Endothelial cell of umbilical vein (primary cell): ENCODE measurements at regions not wholly inside any gene's neighbourhood (a gene's known extent, or its start where the extent isn't known, plus 50 kb on each side); places are given as distances from the start of the nearest gene placed in this dataset.

ENCODE experiments used
- BruUV-seq: library from RNA; stranded (reverse); fragments of 400-500 nt; replicated peaks from 2 replicates; lab custom pipeline; 2021; lab: Mats Ljungman, UMichigan
- CTCF ChIA-PET: fragments of 300-600, 350-600 bp; sonication (Branson Sonifier 250); formaldehyde crosslinking; loops from one replicate; lab custom pipeline; 2021; ENCODE audit warnings: antibody characterized with exemption, inconsistent platforms; lab: Charles Lee
- POLR2A ChIA-PET: fragments of 300-600, 350-600 bp; sonication (Branson Sonifier 250); formaldehyde crosslinking; loops from one replicate; lab custom pipeline; 2021; ENCODE audit warnings: antibody characterized with exemption, inconsistent platforms; lab: Charles Lee
- DNase-seq: peaks from one replicate; pipeline ENCODE4 v3.0.0-alpha.2; 2011; ENCODE audit warnings: low read depth, low spot score
- FAIRE-seq: peaks from 2 replicates; lab custom pipeline; 2011; peaks lifted over from hg19 to GRCh38; lab: Jason Lieb, UNC
- H2AFZ ChIP-seq: 2 replicates; pipeline ENCODE4 v1.6.0; 2012; ENCODE audit warnings: low read depth, low read length, control low read depth, inconsistent platforms
- H3K27ac ChIP-seq: 2 replicates; pipeline ENCODE4 v1.5.1; 2011; ENCODE audit warnings: low read depth, mild to moderate bottlenecking, control low read depth, low read length, moderate library complexity; ENCODE audit not compliant: insufficient read depth
- H3K27me3 ChIP-seq, 2 experiments: 2 replicates each; pipeline versions ENCODE4 v1.6.0 to v1.6.1; 2011; ENCODE audit warnings: low read length in 2 of 2, mixed read lengths in 1 of 2; ENCODE audit not compliant: control insufficient read depth in 2 of 2, insufficient read depth in 2 of 2
- H3K36me3 ChIP-seq, 2 experiments: 2 replicates in 1 of 2; 3 replicates in 1 of 2; pipeline ENCODE4 v1.5.1; 2011; ENCODE audit warnings: low read length in 2 of 2, mild to moderate bottlenecking in 1 of 2, moderate library complexity in 1 of 2; ENCODE audit not compliant: control insufficient read depth in 2 of 2, insufficient read depth in 2 of 2; ENCODE audit errors: extremely low read depth in 1 of 2
- H3K4me1 ChIP-seq: 3 replicates; pipeline ENCODE4 v1.5.1; 2011; ENCODE audit warnings: mild to moderate bottlenecking, low read length; ENCODE audit not compliant: control insufficient read depth, insufficient read depth; ENCODE audit errors: extremely low read depth
- H3K4me2 ChIP-seq: 2 replicates; pipeline ENCODE4 v1.6.1; 2011; ENCODE audit warnings: low read length, control low read depth, mixed read lengths; ENCODE audit not compliant: insufficient read depth
- H3K4me3 ChIP-seq, 3 experiments: fragments of 200-600 bp in 1 of 3; sonication (generic), shearing (Covaris generic) in 1 of 3; replicated peaks in 1 of 3; 2 replicates each; pipeline ENCODE4 v1.5.1; 2011 to 2016; ENCODE audit warnings: control low read depth in 3 of 3, low read length in 3 of 3, mild to moderate bottlenecking in 2 of 3, inconsistent platforms in 1 of 3, low read depth in 1 of 3, moderate library complexity in 1 of 3; ENCODE audit not compliant: insufficient read depth in 1 of 3
- H3K79me2 ChIP-seq: 2 replicates; pipeline ENCODE4 v1.6.0; 2012; ENCODE audit warnings: low read length, inconsistent platforms; ENCODE audit not compliant: control insufficient read depth, insufficient read depth
- H3K9ac ChIP-seq: replicated peaks from 2 replicates; pipeline ENCODE3; 2011; ENCODE audit warnings: low read length, control low read depth; ENCODE audit not compliant: insufficient read depth; ENCODE audit errors: extremely low read depth
- H3K9me1 ChIP-seq: replicated peaks from 3 replicates; pipeline ENCODE4 v1.6.0; 2011; ENCODE audit warnings: mild to moderate bottlenecking, low read length; ENCODE audit not compliant: control insufficient read depth, insufficient read depth; ENCODE audit errors: extremely low read depth
- H3K9me3 ChIP-seq: replicated peaks from 2 replicates; pipeline ENCODE4 v1.5.1; 2012; ENCODE audit warnings: low read length, inconsistent platforms; ENCODE audit not compliant: control insufficient read depth, insufficient read depth
- H4K20me1 ChIP-seq: replicated peaks from 2 replicates; pipeline ENCODE3; 2011; ENCODE audit warnings: mild to moderate bottlenecking, low read length; ENCODE audit not compliant: control insufficient read depth, insufficient read depth; ENCODE audit errors: extremely low read depth
- EZH2 ChIP-seq: IDR thresholded peaks from 2 replicates; pipeline ENCODE4 v1.6.1; 2012; ENCODE audit warnings: borderline replicate concordance, low read depth, mild to moderate bottlenecking, moderate library complexity, low read length, inconsistent platforms; ENCODE audit not compliant: severe bottlenecking
- FOS ChIP-seq: IDR thresholded peaks from 2 replicates; pipeline ENCODE4 v1.6.1; 2011; ENCODE audit warnings: mild to moderate bottlenecking, low read length, moderate library complexity, borderline replicate concordance; ENCODE audit not compliant: insufficient read depth
- GATA2 ChIP-seq: IDR thresholded peaks from 2 replicates; pipeline ENCODE4 v1.7.0; 2011; ENCODE audit warnings: low read depth, mild to moderate bottlenecking, moderate library complexity, mixed read lengths, low read length; ENCODE audit not compliant: insufficient read length, insufficient read depth
- JUN ChIP-seq: IDR thresholded peaks from 2 replicates; pipeline ENCODE4 v1.6.1; 2011; ENCODE audit warnings: borderline replicate concordance, low read depth; ENCODE audit not compliant: insufficient read length, insufficient read depth
- MYC ChIP-seq: IDR thresholded peaks from one replicate; pipeline ENCODE4 v1.6.1; 2011; ENCODE audit warnings: mild to moderate bottlenecking, low read depth, low read length
- POLR2A ChIP-seq: IDR thresholded peaks from 2 replicates; pipeline ENCODE4 v1.6.1; 2012; ENCODE audit warnings: low read depth, mild to moderate bottlenecking, control low read depth, low read length
- POLR2AphosphoS5 ChIP-seq: IDR thresholded peaks from 2 replicates; pipeline ENCODE4 v1.6.1; 2012; ENCODE audit warnings: low read depth, mild to moderate bottlenecking, control low read depth, low read length, moderate library complexity; ENCODE audit not compliant: insufficient read depth
- dilution Hi-C: fragments of 300-500 bp; cut with MboI; formaldehyde crosslinking; loops from one replicate; pipeline ENCODE4 v1.15.0; 2019; ENCODE audit warnings: low sequenced_read_pairs; ENCODE audit not compliant: extremely low pct_ligation_motif_present
- intact Hi-C: fragments of 100-400 bp; cut with micrococcal nuclease; formaldehyde crosslinking; loops from one replicate; pipeline ENCODE4 v1.10.0; 2022
- TF ChIP-seq, protein P1 (sequence below), 2 donors: IDR thresholded peaks; 1 replicate in 1 of 2; 2 replicates in 1 of 2; pipeline ENCODE4 v1.5.1; 2011; ENCODE audit warnings: low read length in 2 of 2, mild to moderate bottlenecking in 2 of 2, moderate library complexity in 2 of 2, control low read depth in 1 of 2, inconsistent platforms in 1 of 2, low read depth in 1 of 2; ENCODE audit not compliant: insufficient read depth in 1 of 2; ENCODE audit errors: extremely low read depth in 1 of 2
- TF ChIP-seq, protein P2 (sequence below): IDR thresholded peaks from 2 replicates; pipeline ENCODE4 v1.6.1; 2011; ENCODE audit not compliant: insufficient read depth, insufficient read length

DNA sequence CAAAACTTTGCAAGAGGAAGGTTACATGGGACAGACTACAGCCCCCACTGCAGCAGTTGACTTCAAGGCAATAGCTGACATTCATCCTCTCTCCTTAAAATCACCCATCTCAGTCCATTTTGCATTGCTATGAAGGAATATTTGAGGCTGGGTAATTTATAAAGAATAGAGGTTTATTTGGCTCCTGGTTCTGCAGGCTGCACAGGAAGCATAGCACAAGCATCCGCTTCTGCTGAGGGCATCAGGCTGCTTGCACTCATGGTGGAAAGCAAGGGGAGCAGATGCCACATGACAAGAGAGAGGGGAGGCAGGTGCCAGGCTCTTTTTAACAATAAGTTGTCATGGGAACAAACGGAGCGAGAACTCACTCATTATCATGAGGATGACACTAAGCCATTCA lies 646.0 kb downstream of the ZEB2 start:
- no peak overlapping the region for H3K4me3 ChIP-seq
- ChIA-PET CTCF (no interaction called here), POLR2A (no interaction called here)
- H2AFZ ChIP-seq: no peak overlapping the region
- DNase-seq (no peak), FAIRE-seq (no peak)
- no peaks in the 10 kb centered on the region for H3K9me3 ChIP-seq
- dilution Hi-C loops (no loop called here), intact Hi-C loops (no loop called here)
- no peaks in the 10 kb centered on the region for H4K20me1 ChIP-seq
- H3K27ac ChIP-seq: no peak overlapping the region
- no peaks in the 10 kb centered on the region for H3K27me3 ChIP-seq
- no peaks in the 10 kb centered on the region for H3K36me3 ChIP-seq
- H3K9ac ChIP-seq: no peak overlapping the region
- no peak for TF ChIP-seq POLR2A
- no peak for TF ChIP-seq MYC
- no peak for TF ChIP-seq GATA2
- TF ChIP-seq, protein P1, sequence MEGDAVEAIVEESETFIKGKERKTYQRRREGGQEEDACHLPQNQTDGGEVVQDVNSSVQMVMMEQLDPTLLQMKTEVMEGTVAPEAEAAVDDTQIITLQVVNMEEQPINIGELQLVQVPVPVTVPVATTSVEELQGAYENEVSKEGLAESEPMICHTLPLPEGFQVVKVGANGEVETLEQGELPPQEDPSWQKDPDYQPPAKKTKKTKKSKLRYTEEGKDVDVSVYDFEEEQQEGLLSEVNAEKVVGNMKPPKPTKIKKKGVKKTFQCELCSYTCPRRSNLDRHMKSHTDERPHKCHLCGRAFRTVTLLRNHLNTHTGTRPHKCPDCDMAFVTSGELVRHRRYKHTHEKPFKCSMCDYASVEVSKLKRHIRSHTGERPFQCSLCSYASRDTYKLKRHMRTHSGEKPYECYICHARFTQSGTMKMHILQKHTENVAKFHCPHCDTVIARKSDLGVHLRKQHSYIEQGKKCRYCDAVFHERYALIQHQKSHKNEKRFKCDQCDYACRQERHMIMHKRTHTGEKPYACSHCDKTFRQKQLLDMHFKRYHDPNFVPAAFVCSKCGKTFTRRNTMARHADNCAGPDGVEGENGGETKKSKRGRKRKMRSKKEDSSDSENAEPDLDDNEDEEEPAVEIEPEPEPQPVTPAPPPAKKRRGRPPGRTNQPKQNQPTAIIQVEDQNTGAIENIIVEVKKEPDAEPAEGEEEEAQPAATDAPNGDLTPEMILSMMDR (IDR thresholded peaks at IDR 0.05; ENCODE audit: extremely low read depth in 1 of 2, insufficient read depth in 1 of 2, low read depth in 1 of 2, low read length in 2 of 2): no peak
- TF ChIP-seq POLR2AphosphoS5: no peak
- H3K9me1 ChIP-seq: no peaks in the 10 kb centered on the region
- no peaks in the 10 kb centered on the region for H3K4me1 ChIP-seq
- H3K4me2 ChIP-seq: no peak overlapping the region
- no TSS peak for BruUV-seq
- H3K79me2 ChIP-seq: no peaks in the 10 kb centered on the region

DNA sequence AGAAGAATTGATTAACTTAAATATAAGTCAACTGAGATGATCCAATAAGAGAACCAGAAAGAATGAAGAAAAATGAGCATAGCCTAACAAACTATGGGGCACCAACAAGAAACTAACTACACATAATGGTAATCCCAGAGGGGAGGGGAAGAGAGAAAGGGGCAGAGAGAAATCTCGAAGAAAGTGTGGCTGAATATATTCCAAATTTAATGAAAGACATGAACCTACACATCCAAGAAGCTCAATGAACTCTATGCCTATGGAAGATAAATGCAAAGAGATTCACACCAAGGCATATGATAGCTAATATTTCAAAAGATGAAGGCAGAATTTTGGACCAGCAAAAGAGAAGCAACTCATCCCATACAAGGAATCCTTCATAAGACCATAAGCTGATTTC lies 649.2 kb downstream of the ZEB2 start:
- Histone ChIP-seq H3K27ac (no peak overlapping the region), H3K79me2 (no peaks in the 10 kb centered on the region), H3K27me3 (no peaks in the 10 kb centered on the region), H4K20me1 (no peaks in the 10 kb centered on the region), H3K36me3 (no peaks in the 10 kb centered on the region), H3K4me1 (no peaks in the 10 kb centered on the region), H3K4me2 (no peak overlapping the region), H3K9ac (no peak overlapping the region), H2AFZ (no peak overlapping the region), H3K9me3 (no peaks in the 10 kb centered on the region), H3K4me3 (no peak overlapping the region), H3K9me1 (no peaks in the 10 kb centered on the region)
- CTCF ChIA-PET: no interaction called here
- TF ChIP-seq MYC (no peak), JUN (no peak), FOS (no peak), POLR2AphosphoS5 (no peak), POLR2A (no peak), EZH2 (no peak), GATA2 (no peak)
- TF ChIP-seq, protein P2, sequence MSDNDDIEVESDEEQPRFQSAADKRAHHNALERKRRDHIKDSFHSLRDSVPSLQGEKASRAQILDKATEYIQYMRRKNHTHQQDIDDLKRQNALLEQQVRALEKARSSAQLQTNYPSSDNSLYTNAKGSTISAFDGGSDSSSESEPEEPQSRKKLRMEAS: no peak
- TF ChIP-seq, protein P1 (IDR thresholded peaks at IDR 0.05; ENCODE audit: extremely low read depth in 1 of 2, insufficient read depth in 1 of 2, low read depth in 1 of 2, low read length in 2 of 2): no peak
- FAIRE-seq (no peak), DNase-seq (no peak)
- POLR2A ChIA-PET: no interaction called here
- intact Hi-C loops (no loop called here), dilution Hi-C loops (no loop called here)
- no TSS peak for BruUV-seq
